Ovary (tissue), 3 donors: ENCODE measurements at regions not wholly inside any gene's neighbourhood (a gene's known extent, or its start where the extent isn't known, plus 50 kb on each side); places are given as distances from the start of the nearest gene placed in this dataset.

ENCODE experiments used
- POLR2A ChIP-seq: fragments of 450-650 bp; IDR thresholded peaks from one replicate; pipeline ENCODE4 v1.6.1; 2017; ENCODE audit warnings: antibody characterized with exemption, mild to moderate bottlenecking, moderate library complexity
- TF ChIP-seq, protein P1 (sequence below), 3 donors: fragments of 450-650 bp in 2 of 3; fragments of 200-600 bp in 1 of 3; IDR thresholded peaks; one replicate each; pipeline versions ENCODE4 v1.5.1 to v1.8.0; 2016 to 2022; ENCODE audit warnings: antibody characterized with exemption in 3 of 3, mild to moderate bottlenecking in 1 of 3
- donor health status: DM: no; HTN: no; CAD: no.

- TF ChIP-seq, protein P1, sequence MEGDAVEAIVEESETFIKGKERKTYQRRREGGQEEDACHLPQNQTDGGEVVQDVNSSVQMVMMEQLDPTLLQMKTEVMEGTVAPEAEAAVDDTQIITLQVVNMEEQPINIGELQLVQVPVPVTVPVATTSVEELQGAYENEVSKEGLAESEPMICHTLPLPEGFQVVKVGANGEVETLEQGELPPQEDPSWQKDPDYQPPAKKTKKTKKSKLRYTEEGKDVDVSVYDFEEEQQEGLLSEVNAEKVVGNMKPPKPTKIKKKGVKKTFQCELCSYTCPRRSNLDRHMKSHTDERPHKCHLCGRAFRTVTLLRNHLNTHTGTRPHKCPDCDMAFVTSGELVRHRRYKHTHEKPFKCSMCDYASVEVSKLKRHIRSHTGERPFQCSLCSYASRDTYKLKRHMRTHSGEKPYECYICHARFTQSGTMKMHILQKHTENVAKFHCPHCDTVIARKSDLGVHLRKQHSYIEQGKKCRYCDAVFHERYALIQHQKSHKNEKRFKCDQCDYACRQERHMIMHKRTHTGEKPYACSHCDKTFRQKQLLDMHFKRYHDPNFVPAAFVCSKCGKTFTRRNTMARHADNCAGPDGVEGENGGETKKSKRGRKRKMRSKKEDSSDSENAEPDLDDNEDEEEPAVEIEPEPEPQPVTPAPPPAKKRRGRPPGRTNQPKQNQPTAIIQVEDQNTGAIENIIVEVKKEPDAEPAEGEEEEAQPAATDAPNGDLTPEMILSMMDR (IDR thresholded peaks at IDR 0.05), result no peak
- TF ChIP-seq POLR2A, result no peak
Observed at GRCh38 chr9:119441338-119441737, 72.1 kb upstream of the BRINP1 start.
